DMS53 (cell line): ENCODE measurements at regions not wholly inside any gene's neighbourhood (a gene's known extent, or its start where the extent isn't known, plus 50 kb on each side); places are given as distances from the start of the nearest gene placed in this dataset.
A peak's percentile ranks its signal among the peaks of the same experiment; 100 is the strongest.

ENCODE experiments used
- DNase-seq: peaks from one replicate; lab custom pipeline; 2025; lab: John Stamatoyannopoulos, UW

DNA sequence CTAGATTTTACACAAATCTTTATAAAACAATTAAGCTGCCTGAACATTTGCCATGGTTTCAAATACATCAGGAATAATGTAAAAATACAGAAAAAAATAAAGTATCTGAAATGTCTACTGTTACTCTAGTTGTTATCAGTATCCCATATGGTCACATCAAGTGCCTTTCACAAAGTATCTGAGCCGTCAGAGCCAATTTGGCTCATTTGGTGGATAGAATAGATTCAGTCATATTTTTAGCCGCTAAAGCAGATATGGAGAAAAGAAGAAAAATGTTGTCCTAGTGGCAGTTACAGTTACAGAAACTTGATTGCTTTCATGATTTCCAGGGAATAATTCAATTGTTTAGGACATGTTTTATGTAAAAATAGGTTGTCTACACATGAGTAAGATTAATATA is 641.1 kb downstream of the RAPGEF2 start:
- no peak for DNase-seq

DNA sequence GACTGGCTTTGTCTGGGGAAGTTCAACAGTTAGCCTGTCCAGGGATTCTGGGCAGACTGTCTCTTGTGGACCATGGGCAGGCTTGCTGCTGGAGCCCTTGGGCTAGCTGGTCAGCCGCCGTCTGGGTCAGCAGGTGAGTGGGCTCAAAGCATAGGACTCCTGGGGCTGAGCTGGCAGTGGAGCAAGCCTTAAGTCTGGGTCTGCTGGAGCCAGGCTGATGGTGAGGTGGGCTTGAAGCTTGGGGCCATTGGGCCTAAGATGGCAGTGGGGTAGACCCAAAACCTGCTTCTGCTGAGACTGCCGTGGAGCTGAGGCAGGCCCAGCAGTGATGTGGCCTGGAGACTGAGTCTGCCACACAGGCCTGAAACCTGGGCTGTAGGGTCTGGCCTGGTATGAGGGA is 645.1 kb downstream of the RAPGEF2 start:
- DNase-seq: no peak

GRCh38 chr4:159748834-159749444 is 646.1 kb downstream of the RAPGEF2 start:
- DNase-seq: no peak

GRCh38 chr4:159757499-159757898 is 654.6 kb downstream of the RAPGEF2 start:
- DNase-seq: no peak

DNA sequence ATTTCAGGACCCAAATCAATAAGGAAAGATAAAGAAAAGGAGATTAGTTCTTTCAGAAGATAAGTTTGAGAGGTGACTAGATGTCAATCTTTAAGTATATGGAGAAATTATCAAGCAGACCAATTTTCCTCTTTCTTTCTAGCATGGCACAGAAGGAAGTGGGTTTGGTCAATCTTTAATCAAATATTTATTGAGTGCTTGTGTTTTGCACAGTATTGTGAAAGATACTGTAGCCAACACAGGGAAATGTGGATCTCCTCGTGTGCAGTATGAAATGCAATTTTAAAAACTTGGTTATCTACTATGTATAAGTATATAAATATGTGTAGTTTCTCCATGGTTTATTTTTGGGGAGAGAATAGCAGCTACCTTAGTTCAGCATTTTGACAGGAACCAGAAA is 655.2 kb downstream of the RAPGEF2 start:
- peak; percentile 6 for DNase-seq

DNA sequence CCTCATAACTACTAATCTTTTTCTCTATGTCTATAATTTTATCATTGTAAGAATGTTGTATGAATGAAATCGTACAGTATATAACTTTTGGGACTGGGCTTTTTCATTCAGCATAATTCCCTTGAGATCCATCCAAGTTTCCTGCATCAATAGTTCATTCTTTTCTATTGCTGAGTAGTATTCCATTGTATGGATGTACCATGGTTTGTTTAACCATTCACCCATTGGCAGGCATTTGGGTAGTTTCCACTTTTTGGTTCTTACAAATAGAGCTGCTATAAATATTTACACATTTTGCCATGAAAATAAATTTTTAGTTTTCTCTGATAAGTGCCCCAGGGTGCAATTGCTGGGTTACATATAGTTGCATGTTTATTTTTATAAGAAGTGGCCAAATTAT is 659.8 kb downstream of the RAPGEF2 start:
- no peak for DNase-seq

- peak; percentile 69 for DNase-seq
Measured at GRCh38 chr4:159764343-159764952, 661.6 kb downstream of the RAPGEF2 start.

GRCh38 chr4:159765382-159765781 is 662.5 kb downstream of the RAPGEF2 start:
- DNase-seq: no peak

- no peak for DNase-seq
Measured at GRCh38 chr4:159766241-159766640, 663.4 kb downstream of the RAPGEF2 start.

DNA sequence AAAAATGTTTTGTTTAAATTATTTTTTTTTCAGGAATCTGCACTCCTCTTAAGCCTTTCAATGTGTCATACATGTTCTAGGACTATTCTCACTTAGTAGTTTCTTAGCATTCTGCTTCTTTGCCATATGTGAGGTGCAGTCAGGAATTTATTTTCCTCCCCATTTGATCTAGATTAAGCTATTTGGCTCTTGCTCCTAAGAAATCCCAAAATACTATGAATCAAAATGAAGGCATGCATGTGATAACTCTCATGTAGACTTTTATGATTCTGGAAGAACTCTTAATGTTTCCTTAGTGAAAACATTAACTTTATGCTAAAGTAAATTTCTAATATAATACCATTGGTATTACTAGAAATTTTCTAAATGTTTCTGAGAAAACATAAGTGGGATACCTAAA is 664.5 kb downstream of the RAPGEF2 start:
- DNase-seq: no peak

- DNase-seq: no peak
Measured at GRCh38 chr4:159768016-159768415, 665.1 kb downstream of the RAPGEF2 start.

DNA sequence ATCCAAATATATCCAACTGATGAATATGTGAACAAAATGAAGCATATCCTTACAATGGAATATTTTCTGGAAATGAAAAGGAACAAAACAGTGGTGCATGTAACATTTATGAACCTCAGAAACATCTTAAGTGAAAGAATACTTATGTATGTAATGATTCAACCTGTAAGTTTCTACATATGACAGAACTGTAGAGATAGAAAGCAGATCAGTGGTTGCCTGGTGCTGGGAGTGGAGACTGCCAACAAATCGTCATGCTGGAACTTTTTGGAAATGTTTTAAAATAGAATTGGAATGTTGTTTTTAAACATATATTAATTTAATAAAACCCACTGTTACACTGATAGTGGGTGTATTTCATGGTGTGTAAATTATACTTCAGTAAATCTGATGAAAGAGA is 667.5 kb downstream of the RAPGEF2 start:
- DNase-seq: no peak

DNA sequence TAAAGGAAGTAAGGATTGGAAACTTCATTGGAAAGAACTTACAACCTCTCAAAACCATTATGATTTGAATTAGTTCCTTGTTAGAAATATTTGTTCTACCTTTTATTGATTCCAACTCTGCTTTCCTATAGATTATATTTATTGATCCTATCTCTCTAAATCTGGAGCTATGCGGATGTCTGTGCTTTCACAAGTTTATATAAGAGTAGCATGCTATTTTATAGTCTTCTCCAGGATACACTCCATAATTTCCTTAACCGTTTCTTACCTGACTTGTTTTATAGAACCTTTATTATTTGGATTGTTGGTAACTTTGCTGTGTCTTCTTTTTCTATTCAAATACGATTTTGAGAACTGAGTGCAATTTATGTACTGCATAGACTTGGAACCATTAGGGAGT is 668.1 kb downstream of the RAPGEF2 start:
- no peak for DNase-seq

DNA sequence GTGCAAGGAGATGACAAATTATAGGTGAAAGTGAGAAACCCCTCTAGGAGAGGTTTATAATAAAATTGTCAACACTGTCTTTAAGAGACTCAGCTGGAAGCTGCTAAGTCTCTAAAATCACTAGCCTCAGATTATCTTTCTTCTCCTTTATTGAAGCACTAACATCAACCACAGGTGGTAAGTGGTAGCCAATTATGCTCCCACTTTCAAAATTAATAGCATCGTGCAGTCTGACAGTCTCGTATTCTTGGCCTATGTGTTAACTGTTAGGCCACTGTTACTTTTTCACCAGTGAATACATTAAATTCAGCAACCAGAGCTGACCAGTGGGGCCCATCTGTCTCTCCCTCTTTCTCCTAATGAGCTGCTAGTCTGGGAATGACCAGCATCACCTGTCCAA is 674.1 kb downstream of the RAPGEF2 start:
- no peak for DNase-seq

DNA sequence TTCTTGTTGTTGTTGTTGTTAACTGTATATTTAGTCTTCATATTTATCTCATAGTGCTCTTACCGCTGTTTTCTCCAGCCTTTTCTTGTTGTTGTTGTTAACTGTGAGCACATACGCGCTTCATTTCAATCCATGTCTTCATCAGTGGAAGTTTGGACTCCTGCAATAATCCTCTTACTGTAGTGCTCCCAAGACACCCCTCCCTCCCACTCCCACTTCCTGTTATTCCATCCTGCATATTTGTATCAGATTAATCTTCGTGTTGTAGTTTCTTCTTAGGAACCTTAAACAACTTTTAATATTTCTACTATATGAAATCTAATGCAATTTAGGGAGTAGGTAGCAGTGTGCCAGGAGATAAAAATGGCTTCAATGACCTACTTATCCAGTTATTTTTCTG is 674.8 kb downstream of the RAPGEF2 start:
- no peak for DNase-seq

- no peak for DNase-seq
Measured at GRCh38 chr4:159778298-159778697, 675.4 kb downstream of the RAPGEF2 start.

GRCh38 chr4:159779716-159780115 is 676.8 kb downstream of the RAPGEF2 start:
- no peak for DNase-seq

- DNase-seq: no peak
Measured at GRCh38 chr4:159780196-159780922, 677.5 kb downstream of the RAPGEF2 start.

DNA sequence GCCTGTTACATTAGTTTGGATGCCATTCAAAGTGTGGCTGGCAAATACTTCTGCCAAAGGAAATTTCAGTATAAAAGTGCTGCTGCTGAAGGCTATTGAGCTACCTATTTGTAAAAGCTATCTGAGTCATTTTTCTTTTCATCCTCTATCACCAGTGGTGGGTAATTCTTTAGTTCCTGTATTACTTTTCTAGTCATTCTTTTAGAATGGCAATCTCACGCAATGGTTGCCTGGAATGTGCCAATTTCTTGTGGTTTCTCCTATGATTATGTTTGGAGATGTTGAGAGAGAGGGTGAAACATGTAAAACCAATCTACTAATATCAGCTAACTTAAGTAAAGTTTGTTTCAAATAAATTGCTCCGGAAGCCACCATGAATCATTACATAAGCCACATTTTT is 685.0 kb downstream of the RAPGEF2 start:
- no peak for DNase-seq

- DNase-seq: no peak
Measured at GRCh38 chr4:159791334-159791733, 688.5 kb downstream of the RAPGEF2 start.

- DNase-seq: peak; percentile 61
Measured at GRCh38 chr4:159804592-159804991, 701.7 kb downstream of the RAPGEF2 start.

DNA sequence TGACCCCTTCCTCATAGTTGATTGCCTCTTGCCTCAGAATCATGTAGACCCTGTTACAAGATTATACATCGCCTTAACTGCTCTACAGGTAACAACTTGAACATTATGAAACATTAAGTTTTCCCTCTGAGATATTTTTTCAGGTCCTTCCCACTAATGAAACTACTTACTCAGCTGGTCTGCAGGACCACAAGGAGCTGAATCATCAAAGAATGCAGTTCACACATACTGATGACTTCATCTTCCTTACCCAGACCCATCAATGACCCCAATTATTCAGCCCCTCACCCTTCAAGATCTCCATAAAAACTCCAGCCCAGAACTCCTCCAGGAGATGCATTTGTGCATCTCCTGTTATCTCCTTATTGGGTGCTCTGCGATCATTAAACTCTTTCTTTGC is 720.9 kb downstream of the RAPGEF2 start:
- DNase-seq: no peak

DNA sequence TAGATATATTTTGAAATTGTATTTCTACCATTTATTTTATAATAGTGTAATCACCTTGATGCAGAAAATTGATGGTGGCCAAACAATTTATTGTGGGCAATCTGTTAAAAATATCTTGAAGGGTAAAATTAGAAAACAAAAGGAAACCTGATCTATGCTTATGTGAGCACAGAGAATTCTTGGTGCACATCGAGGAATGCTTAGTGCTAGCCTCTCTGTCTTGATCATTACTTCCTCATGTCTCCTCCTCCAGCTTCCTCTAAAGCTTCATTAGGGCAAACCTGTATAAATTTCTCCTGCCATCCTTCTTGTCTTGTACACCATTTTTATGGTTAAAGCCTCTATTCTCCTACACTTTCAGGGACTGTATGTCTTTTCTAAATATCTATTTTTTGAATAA is 725.8 kb downstream of the RAPGEF2 start:
- DNase-seq: no peak

GRCh38 chr4:159829184-159829583 is 726.3 kb downstream of the RAPGEF2 start:
- peak; percentile 9 for DNase-seq
